Activated CD8-positive, alpha-beta T cell treated with anti-CD3 and anti-CD28 coated beads for 36 hours (primary cell): ENCODE measurements at regions not wholly inside any gene's neighbourhood (a gene's known extent, or its start where the extent isn't known, plus 50 kb on each side); places are given as distances from the start of the nearest gene placed in this dataset.
"Not testable (repeated sequence)": the region's sequence is repeated elsewhere in the genome, so short reads cannot be mapped to it uniquely, and the experiment has no call there.

Source experiments
- ATAC-seq: fragments of 200-7000 bp; cut with Tn5 transposase; one replicate; pipeline ENCODE4 v1.10.0; 2021; ENCODE audit warnings: mild to moderate bottlenecking, moderate library complexity
- CTCF ChIA-PET: fragments of 350-600 bp; sonication (Branson Sonifier 250); formaldehyde crosslinking; loops from one replicate; lab custom pipeline; 2021; ENCODE audit warnings: antibody characterized with exemption; lab: Charles Lee
- POLR2A ChIA-PET: fragments of 350-600 bp; sonication (Branson Sonifier 250); formaldehyde crosslinking; loops from one replicate; lab custom pipeline; 2021; ENCODE audit warnings: antibody characterized with exemption; lab: Charles Lee
- DNase-seq: peaks from one replicate; pipeline ENCODE4 v3.0.0-alpha.2; 2020
- H3K27ac Mint-ChIP-seq: one replicate; pipeline ENCODE4 v1.8.0; 2021; ENCODE audit warnings: mild to moderate bottlenecking, mixed read lengths
- H3K27me3 Mint-ChIP-seq: one replicate; pipeline ENCODE4 v1.8.0; 2021; ENCODE audit warnings: mixed read lengths
- H3K36me3 Mint-ChIP-seq: one replicate; pipeline ENCODE4 v1.8.0; 2021; ENCODE audit warnings: low read depth, mixed read lengths
- H3K4me1 Mint-ChIP-seq: one replicate; pipeline ENCODE4 v1.8.0; 2021; ENCODE audit warnings: low read depth, mixed read lengths
- H3K4me3 Mint-ChIP-seq: one replicate; pipeline ENCODE4 v1.8.0; 2021; ENCODE audit warnings: mild to moderate bottlenecking, moderate library complexity, mixed read lengths
- H3K9me3 Mint-ChIP-seq: one replicate; pipeline ENCODE4 v1.8.0; 2021; ENCODE audit warnings: mixed read lengths
- CTCF ChIP-seq: fragments of 200-600 bp; IDR thresholded peaks from one replicate; pipeline ENCODE4 v1.8.0; 2022; ENCODE audit warnings: antibody characterized with exemption, mild to moderate bottlenecking
- intact Hi-C: fragments of 100-400 bp; cut with micrococcal nuclease; formaldehyde crosslinking; loops from one replicate; pipeline ENCODE4 v1.10.0; 2022

DNA sequence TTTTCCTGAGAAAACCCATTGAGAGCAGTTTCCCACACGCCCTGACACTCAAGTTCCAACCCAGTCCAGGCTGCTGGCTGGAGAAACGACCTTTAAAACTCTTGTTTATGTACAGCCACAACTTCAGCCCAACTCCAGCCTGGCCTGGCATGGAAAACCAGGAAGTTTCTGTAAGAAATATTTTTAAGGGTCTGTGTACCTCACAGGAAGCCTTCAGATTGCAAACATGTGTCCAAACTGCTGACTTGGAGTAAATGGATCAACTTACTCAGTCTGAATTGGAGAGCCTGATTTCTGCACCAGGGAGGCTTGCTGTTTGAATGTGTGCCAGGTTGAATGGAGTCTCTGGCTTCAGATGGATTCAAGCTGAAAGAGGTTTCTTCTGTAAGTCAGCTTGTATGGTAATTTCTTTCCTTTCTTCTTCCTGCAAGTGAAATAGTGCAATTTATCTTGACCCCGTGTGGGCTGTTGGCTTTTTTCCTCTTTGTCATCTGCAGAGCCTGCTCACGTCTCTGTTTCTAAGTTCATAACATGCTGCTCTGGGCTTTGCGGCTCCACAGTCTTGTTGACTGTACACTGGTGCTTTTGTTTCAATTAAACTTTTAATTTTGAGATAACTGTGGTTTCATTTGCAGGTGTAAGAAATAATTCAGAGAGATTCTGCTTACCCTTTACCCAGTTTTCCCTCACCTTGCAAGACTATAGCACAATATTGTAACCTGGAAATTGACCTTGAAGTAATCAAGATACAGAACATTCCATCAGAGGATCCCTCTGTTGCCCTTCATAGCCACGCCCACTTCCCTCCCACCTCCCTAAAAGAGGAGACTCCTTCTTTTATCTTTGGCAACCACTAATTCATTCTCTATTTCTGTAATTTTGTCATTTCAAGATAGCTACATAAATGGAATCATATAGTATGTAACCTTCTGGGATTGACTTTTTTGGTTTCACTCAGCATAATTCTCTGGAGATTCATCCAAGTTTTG is 109.7 kb upstream of the PRMT8 start:
- DNase-seq: no peak
- intact Hi-C loops: no loop called here
- no peak overlapping the region for H3K27ac Mint-ChIP-seq
- H3K27me3 Mint-ChIP-seq: peaks cover 20% of the 10 kb centered on the region
- H3K4me1 Mint-ChIP-seq: no peaks in the 10 kb centered on the region
- H3K36me3 Mint-ChIP-seq: no peaks in the 10 kb centered on the region
- no peak for ATAC-seq
- ChIA-PET POLR2A (no interaction called here), CTCF (no interaction called here)
- no peak for TF ChIP-seq CTCF
- no peak overlapping the region for H3K4me3 Mint-ChIP-seq
- no peaks in the 10 kb centered on the region for H3K9me3 Mint-ChIP-seq

DNA sequence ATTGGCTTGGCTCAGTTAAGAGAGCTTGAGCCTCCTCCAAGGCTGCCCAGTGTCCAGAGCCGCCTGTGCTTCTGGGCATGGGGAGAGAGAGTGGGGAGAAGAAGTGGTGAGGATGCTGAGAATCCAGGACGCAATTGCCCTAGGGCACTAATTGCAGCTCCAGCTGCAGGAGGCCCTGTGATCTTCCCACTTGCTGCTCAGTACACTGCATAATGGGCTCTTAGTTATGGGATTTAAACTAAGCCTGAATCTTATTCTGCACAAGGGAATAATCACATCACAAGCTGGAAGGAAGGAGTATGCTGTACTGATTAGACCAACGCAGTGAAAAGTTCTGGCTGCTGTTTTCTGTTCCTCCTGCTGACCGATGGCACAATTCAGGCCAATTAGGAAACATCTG is 101.0 kb upstream of the PRMT8 start:
- no peaks in the 10 kb centered on the region for H3K9me3 Mint-ChIP-seq
- peaks cover 8% of the 10 kb centered on the region for H3K27me3 Mint-ChIP-seq
- H3K36me3 Mint-ChIP-seq: no peaks in the 10 kb centered on the region
- H3K27ac Mint-ChIP-seq: no peak overlapping the region
- POLR2A ChIA-PET: no interaction called here
- H3K4me1 Mint-ChIP-seq: no peaks in the 10 kb centered on the region
- DNase-seq (no peak), ATAC-seq (no peak)
- intact Hi-C loops: no loop called here
- H3K4me3 Mint-ChIP-seq: no peak overlapping the region
- CTCF ChIA-PET: interaction anchor here (0.8 to 1.1 kb wide), 2 partner anchors 90 kb away, joined by 3 to 4 read pairs; no protein-coding TSS in a partner anchor
- no peak for TF ChIP-seq CTCF

DNA sequence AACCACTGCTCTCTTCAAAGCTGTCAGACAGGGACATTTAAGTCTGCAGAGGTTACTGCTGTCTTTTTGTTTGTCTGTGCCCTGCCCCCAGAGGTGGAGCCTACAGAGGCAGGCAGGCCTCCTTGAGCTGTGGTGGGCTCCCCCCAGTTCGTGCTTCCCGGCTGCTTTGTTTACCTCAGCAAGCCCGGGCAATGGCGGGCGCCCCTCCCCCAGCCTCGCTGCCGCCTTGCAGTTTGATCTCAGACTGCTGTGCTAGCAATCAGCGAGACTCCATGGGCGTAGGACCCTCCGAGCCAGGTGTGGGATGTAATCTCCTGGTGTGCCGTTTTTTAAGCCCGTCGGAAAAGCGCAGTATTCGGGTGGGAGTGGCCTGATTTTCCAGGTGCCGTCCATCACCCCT is 93.4 kb upstream of the PRMT8 start:
- H3K27me3 Mint-ChIP-seq: peaks cover 19% of the 10 kb centered on the region
- H3K9me3 Mint-ChIP-seq, H3K4me1 Mint-ChIP-seq, POLR2A ChIA-PET, H3K27ac Mint-ChIP-seq, DNase-seq, ATAC-seq, CTCF ChIA-PET, H3K36me3 Mint-ChIP-seq, intact Hi-C loops, H3K4me3 Mint-ChIP-seq: not testable (repeated sequence)

GRCh38 chr12:3398196-3398789 is 92.7 kb upstream of the PRMT8 start:
- CTCF ChIA-PET: no interaction called here

DNA sequence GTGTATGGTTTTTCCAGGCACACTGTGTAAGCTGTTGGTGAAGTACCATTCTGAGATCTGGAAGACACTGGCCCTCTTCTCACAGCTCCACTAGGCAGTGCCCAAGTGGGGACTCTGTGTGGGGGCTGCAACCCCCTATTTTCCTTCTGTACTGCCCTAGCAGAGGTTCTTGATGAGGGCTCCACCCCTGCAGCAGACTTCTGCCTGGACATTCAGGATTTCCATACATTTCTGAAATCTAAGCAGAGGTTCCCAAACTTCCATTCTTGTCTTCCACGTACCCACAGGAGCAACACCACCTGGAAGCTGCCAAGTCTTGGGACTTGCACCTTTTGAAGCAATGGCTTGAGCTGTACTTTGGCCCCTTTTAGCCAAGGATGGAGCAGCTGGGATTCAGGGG is 85.2 kb upstream of the PRMT8 start:
- peaks cover 3% of the 10 kb centered on the region for H3K27me3 Mint-ChIP-seq
- intact Hi-C loops: no loop called here
- H3K4me3 Mint-ChIP-seq: no peak overlapping the region
- TF ChIP-seq CTCF: no peak
- ATAC-seq (no peak), DNase-seq (no peak)
- no peak overlapping the region for H3K27ac Mint-ChIP-seq
- ChIA-PET CTCF (no interaction called here), POLR2A (interaction anchor here (1.1 kb wide), 1 partner anchor 32 kb away, joined by 5 read pairs; no protein-coding TSS in a partner anchor)
- no peaks in the 10 kb centered on the region for H3K4me1 Mint-ChIP-seq
- peaks cover 2% of the 10 kb centered on the region for H3K36me3 Mint-ChIP-seq
- peaks cover 38% of the 10 kb centered on the region for H3K9me3 Mint-ChIP-seq

More at GRCh38 chr12:3398196-3398789, 92.7 kb upstream of the PRMT8 start:
- Mint-ChIP-seq H3K27ac (no peak overlapping the region), H3K27me3 (peaks cover 19% of the 10 kb centered on the region), H3K9me3 (no peaks in the 10 kb centered on the region), H3K4me1 (no peaks in the 10 kb centered on the region), H3K36me3 (no peaks in the 10 kb centered on the region), H3K4me3 (no peak overlapping the region)
- POLR2A ChIA-PET: no interaction called here
- ATAC-seq (no peak), DNase-seq (no peak)
- no peak for TF ChIP-seq CTCF
- intact Hi-C loops: no loop called here
